ENCODE measurements at regions not wholly inside any gene's neighbourhood (a gene's known extent, or its start where the extent isn't known, plus 50 kb on each side); places are given as distances from the start of the nearest gene placed in this dataset.

GRCh38 chr7:108839076-108839475 is 269.4 kb downstream of the DNAJB9 start:
- Histone ChIP-seq H3K4me3 (replicated peaks; ENCODE audit: insufficient read depth, low read length) (no peak overlapping the region), H3K27ac (replicated peaks) (no peak overlapping the region), H3K27me3 (ENCODE audit: insufficient read depth, poor library complexity, severe bottlenecking) (no peaks in the 10 kb centered on the region)
- TF ChIP-seq REST (IDR thresholded peaks at IDR 0.05; ENCODE audit: insufficient replicate concordance, low read depth) (no peak), GABPA (IDR thresholded peaks at IDR 0.05; ENCODE audit: low read depth) (no peak), SPI1 (IDR thresholded peaks at IDR 0.05; ENCODE audit: borderline replicate concordance, low read depth) (no peak), POLR2AphosphoS5 (IDR thresholded peaks at IDR 0.05; ENCODE audit: low read depth) (no peak)
- TF ChIP-seq, protein P1, sequence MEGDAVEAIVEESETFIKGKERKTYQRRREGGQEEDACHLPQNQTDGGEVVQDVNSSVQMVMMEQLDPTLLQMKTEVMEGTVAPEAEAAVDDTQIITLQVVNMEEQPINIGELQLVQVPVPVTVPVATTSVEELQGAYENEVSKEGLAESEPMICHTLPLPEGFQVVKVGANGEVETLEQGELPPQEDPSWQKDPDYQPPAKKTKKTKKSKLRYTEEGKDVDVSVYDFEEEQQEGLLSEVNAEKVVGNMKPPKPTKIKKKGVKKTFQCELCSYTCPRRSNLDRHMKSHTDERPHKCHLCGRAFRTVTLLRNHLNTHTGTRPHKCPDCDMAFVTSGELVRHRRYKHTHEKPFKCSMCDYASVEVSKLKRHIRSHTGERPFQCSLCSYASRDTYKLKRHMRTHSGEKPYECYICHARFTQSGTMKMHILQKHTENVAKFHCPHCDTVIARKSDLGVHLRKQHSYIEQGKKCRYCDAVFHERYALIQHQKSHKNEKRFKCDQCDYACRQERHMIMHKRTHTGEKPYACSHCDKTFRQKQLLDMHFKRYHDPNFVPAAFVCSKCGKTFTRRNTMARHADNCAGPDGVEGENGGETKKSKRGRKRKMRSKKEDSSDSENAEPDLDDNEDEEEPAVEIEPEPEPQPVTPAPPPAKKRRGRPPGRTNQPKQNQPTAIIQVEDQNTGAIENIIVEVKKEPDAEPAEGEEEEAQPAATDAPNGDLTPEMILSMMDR (IDR thresholded peaks at IDR 0.05; ENCODE audit: insufficient read depth, low read length), result no peak
- DNase-seq (ENCODE audit: low read depth in 1 of 2, low spot score in 1 of 2), result no peak

- TF ChIP-seq SPI1 (IDR thresholded peaks at IDR 0.05; ENCODE audit: borderline replicate concordance, low read depth) (no peak), REST (IDR thresholded peaks at IDR 0.05; ENCODE audit: insufficient replicate concordance, low read depth) (no peak)
- H3K4me3 ChIP-seq (replicated peaks; ENCODE audit: insufficient read depth, low read length), result no peak overlapping the region
- no peak for DNase-seq (ENCODE audit: low read depth in 1 of 2, low spot score in 1 of 2)
- no peaks in the 10 kb centered on the region for H3K27me3 ChIP-seq (ENCODE audit: insufficient read depth, poor library complexity, severe bottlenecking)
- no peak overlapping the region for H3K27ac ChIP-seq (replicated peaks)
Observed at GRCh38 chr7:108845951-108846350, 276.3 kb downstream of the DNAJB9 start.

GRCh38 chr7:108846471-108846870 is 276.8 kb downstream of the DNAJB9 start:
- Histone ChIP-seq H3K27ac (replicated peaks) (no peak overlapping the region), H3K27me3 (ENCODE audit: insufficient read depth, poor library complexity, severe bottlenecking) (no peaks in the 10 kb centered on the region), H3K4me3 (replicated peaks; ENCODE audit: insufficient read depth, low read length) (no peak overlapping the region)
- TF ChIP-seq POLR2AphosphoS5 (IDR thresholded peaks at IDR 0.05; ENCODE audit: low read depth) (no peak), SPI1 (IDR thresholded peaks at IDR 0.05; ENCODE audit: borderline replicate concordance, low read depth) (no peak), GABPA (IDR thresholded peaks at IDR 0.05; ENCODE audit: low read depth) (no peak), REST (IDR thresholded peaks at IDR 0.05; ENCODE audit: insufficient replicate concordance, low read depth) (no peak)
- TF ChIP-seq, protein P1 (IDR thresholded peaks at IDR 0.05; ENCODE audit: insufficient read depth, low read length), result no peak
- no peak for DNase-seq (ENCODE audit: low read depth in 1 of 2, low spot score in 1 of 2)

- no peak for DNase-seq (ENCODE audit: low read depth in 1 of 2, low spot score in 1 of 2)
- Histone ChIP-seq H3K4me3 (replicated peaks; ENCODE audit: insufficient read depth, low read length) (no peak overlapping the region), H3K27ac (replicated peaks) (no peak overlapping the region), H3K27me3 (ENCODE audit: insufficient read depth, poor library complexity, severe bottlenecking) (no peaks in the 10 kb centered on the region)
- TF ChIP-seq SPI1 (IDR thresholded peaks at IDR 0.05; ENCODE audit: borderline replicate concordance, low read depth) (no peak), GABPA (IDR thresholded peaks at IDR 0.05; ENCODE audit: low read depth) (no peak), REST (IDR thresholded peaks at IDR 0.05; ENCODE audit: insufficient replicate concordance, low read depth) (no peak), POLR2AphosphoS5 (IDR thresholded peaks at IDR 0.05; ENCODE audit: low read depth) (no peak)
- TF ChIP-seq, protein P1 (IDR thresholded peaks at IDR 0.05; ENCODE audit: insufficient read depth, low read length), result no peak
Observed at GRCh38 chr7:108848486-108848885, 278.8 kb downstream of the DNAJB9 start.

Measured in HL-60 (cell line).